Heart left ventricle (tissue), 16 donors: ENCODE measurements at regions not wholly inside any gene's neighbourhood (a gene's known extent, or its start where the extent isn't known, plus 50 kb on each side); places are given as distances from the start of the nearest gene placed in this dataset.

Source experiments
- ATAC-seq, 4 donors: fragments of 200-7000 bp; cut with Tn5 transposase; one replicate each; pipeline ENCODE4 v1.9.1; 2020 to 2022; ENCODE audit warnings: moderate library complexity in 4 of 4, mild to moderate bottlenecking in 3 of 4, moderate number of reproducible peaks in 1 of 4
- DNase-seq, 5 donors: peaks; one replicate each; pipeline ENCODE4 v3.0.0-alpha.2; 2020
- H3K27ac ChIP-seq, 12 donors: fragments of 200-600 bp; sonication (generic) in 4 of 12; one replicate each; pipeline versions ENCODE4 v1.5.0 to v1.8.0; 2016 to 2022; ENCODE audit warnings: mild to moderate bottlenecking in 2 of 12
- H3K27me3 ChIP-seq, 9 donors: fragments of 200-600 bp; sonication (generic) in 2 of 9; one replicate each; pipeline versions ENCODE4 v1.5.1 to v1.8.0; 2016 to 2022; ENCODE audit warnings: mild to moderate bottlenecking in 3 of 9
- H3K36me3 ChIP-seq, 9 donors: fragments of 200-600 bp; sonication (generic) in 2 of 9; one replicate each; pipeline versions ENCODE4 v1.5.0 to v1.8.0; 2018 to 2022; ENCODE audit warnings: mild to moderate bottlenecking in 2 of 9
- H3K4me1 ChIP-seq, 12 donors: fragments of 200-600 bp; sonication (generic) in 4 of 12; one replicate each; pipeline versions ENCODE4 v1.5.0 to v1.8.0; 2016 to 2022; ENCODE audit warnings: mild to moderate bottlenecking in 3 of 12
- H3K4me3 ChIP-seq, 12 donors: fragments of 200-600 bp; sonication (generic) in 4 of 12; one replicate each; pipeline versions ENCODE4 v1.5.0 to v1.8.0; 2017 to 2022; ENCODE audit warnings: mild to moderate bottlenecking in 9 of 12, moderate library complexity in 4 of 12
- H3K9me3 ChIP-seq, 12 donors: fragments of 200-600 bp; sonication (generic) in 4 of 12; one replicate each; pipeline versions ENCODE4 v1.5.0 to v1.8.0; 2016 to 2022; ENCODE audit warnings: mild to moderate bottlenecking in 1 of 12
- POLR2A ChIP-seq, 2 donors: fragments of 450-650 bp; IDR thresholded peaks; one replicate each; pipeline ENCODE4 v1.6.1; 2017; ENCODE audit warnings: antibody characterized with exemption in 2 of 2, mild to moderate bottlenecking in 2 of 2, moderate library complexity in 2 of 2
- WGBS, 4 donors: extraction: QIAGEN DNeasy Blood & Tissue Kit in 2 of 4; methylation state at CpG; one replicate each; pipeline versions ENCODE4 v1.1.5 to v1.1.7; 2013 to 2018; 5-methylcytosine and 5-hydroxymethylcytosine counted together
- intact Hi-C, 10 donors: fragments of 100-400 bp; cut with DNase I; formaldehyde crosslinking; loops; one replicate each; pipeline versions ENCODE4 v1.11.1 to v1.14.2; 2022
- TF ChIP-seq, protein P1 (sequence below), 12 donors: fragments of 200-600 bp; sonication (generic) in 4 of 12; IDR thresholded peaks; one replicate each; pipeline versions ENCODE4 v1.5.0 to v1.8.0; 2018 to 2022; ENCODE audit warnings: antibody characterized with exemption in 12 of 12, mild to moderate bottlenecking in 5 of 12
- donor health status: ischemic (EF 13 %, LVEDD 7.1; RV severe dilation, severe dysfunction).
- donor health status: healthy with polysubstance abuse.
- donor health status: DM: no; HTN: yes; CAD: no.
- donor health status: DM: no; HTN: no; CAD: no.
- donor health status: ischemic (EF 25% LVEDD 6.9; RV normal size, moderate dysfunction).
- donor health status: ischemic (EF 25% LVEDD 5.7; RV mildly dilated, moderate dysfunction).
- donor health status: healthy.
- donor health status: DM: yes; HTN: yes; CAD: no.
- donor health status: ischemic (EF 35%, LVEDD 5.7; RV mildly dilated, moderate dysfunction).
- donor health status: nonischemic (EF 11% LVEDD 7.7; RV severe dilation, severe dysfunction).
- donor health status: DM: yes; HTN: yes; CAD: no.
- donor health status: PGD.
- donor health status: ischemic (EF 29% LVEDD 5.4; RV normal size, mild dysfunction).
- donor health status: nonischemic (EF 23%, LVEDD 6.1; RV moderate dilation, normal function).

DNA sequence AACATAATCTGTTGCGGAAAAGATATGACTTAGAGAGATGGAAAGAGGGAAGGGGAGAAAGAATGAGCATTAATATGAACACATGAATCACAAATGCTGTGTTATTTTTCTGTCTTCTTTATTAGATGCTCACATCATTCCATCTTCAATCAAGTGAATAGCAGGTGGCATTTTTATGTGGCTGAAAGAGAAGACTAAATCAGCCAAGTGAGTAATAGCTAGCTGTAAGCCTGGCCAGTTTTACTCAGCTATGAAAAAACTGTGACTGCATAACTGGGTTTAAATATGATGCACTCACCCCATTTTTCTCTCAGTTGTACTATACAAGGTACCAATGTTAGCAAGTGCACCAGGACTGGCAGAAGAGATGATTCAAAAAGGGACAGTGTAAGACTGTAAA, 571.1 kb downstream of the JRKL start:
- no peak for ATAC-seq
- Histone ChIP-seq H3K27me3 (no peaks in the 10 kb centered on the region), H3K27ac (no peak overlapping the region), H3K36me3 (no peaks in the 10 kb centered on the region), H3K9me3 (no peaks in the 10 kb centered on the region), H3K4me1 (no peaks in the 10 kb centered on the region), H3K4me3 (no peak overlapping the region)
- intact Hi-C loops: no loop called here
- no peak for TF ChIP-seq POLR2A (IDR thresholded peaks at IDR 0.05)
- TF ChIP-seq, protein P1, sequence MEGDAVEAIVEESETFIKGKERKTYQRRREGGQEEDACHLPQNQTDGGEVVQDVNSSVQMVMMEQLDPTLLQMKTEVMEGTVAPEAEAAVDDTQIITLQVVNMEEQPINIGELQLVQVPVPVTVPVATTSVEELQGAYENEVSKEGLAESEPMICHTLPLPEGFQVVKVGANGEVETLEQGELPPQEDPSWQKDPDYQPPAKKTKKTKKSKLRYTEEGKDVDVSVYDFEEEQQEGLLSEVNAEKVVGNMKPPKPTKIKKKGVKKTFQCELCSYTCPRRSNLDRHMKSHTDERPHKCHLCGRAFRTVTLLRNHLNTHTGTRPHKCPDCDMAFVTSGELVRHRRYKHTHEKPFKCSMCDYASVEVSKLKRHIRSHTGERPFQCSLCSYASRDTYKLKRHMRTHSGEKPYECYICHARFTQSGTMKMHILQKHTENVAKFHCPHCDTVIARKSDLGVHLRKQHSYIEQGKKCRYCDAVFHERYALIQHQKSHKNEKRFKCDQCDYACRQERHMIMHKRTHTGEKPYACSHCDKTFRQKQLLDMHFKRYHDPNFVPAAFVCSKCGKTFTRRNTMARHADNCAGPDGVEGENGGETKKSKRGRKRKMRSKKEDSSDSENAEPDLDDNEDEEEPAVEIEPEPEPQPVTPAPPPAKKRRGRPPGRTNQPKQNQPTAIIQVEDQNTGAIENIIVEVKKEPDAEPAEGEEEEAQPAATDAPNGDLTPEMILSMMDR (IDR thresholded peaks at IDR 0.05): no peak
- no peak for DNase-seq
- 94 to 98% (median 96%) methylated on average over 1 of the region's 1 CpG for WGBS, 4 donors

DNA sequence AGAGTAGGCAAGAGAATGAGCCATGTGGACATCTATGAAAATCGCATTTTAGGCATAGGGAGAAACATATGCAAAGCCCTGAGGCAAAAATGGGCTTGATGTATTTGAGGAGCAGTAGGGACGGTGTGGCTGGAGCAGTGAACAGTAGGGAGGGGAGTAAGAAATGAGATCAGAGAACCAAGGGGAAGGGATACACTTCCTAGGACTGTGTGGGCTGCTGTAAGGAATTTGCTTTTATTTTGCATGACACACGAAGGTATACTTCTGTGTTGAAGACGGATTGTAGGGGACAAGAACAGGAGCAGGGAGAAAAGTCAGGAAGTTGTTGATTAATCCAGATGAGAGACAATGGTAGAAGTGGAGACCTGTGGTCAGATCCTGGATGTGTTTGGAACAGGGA, 572.1 kb downstream of the JRKL start:
- Histone ChIP-seq H3K36me3 (no peaks in the 10 kb centered on the region), H3K4me1 (no peaks in the 10 kb centered on the region), H3K27ac (no peak overlapping the region), H3K27me3 (no peaks in the 10 kb centered on the region), H3K9me3 (no peaks in the 10 kb centered on the region), H3K4me3 (no peak overlapping the region)
- no peak for TF ChIP-seq POLR2A (IDR thresholded peaks at IDR 0.05)
- TF ChIP-seq, protein P1 (IDR thresholded peaks at IDR 0.05): no peak
- 69 to 78% (median 77%) methylated on average over 4 of the region's 4 CpGs for WGBS, 4 donors
- DNase-seq: no peak
- no peak for ATAC-seq
- intact Hi-C loops: no loop called here

DNA sequence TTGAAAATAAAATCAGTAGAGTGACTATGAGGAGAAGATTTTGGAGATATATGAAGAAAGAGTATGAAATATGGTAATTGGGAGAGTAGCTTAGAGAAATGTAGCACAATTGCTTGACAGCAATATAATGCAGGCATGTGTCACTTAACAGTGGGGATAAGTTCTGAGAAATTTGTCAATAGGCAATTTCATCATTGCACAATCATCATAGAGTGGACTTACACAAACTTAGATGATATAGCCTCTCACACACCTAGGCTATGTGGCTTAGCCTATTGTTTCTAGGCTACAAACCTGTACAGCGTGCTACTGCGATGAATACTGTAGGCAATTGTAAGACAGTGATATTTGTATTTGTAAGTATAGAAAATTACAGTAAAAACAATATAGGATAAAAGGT, 573.6 kb downstream of the JRKL start:
- Histone ChIP-seq H3K36me3 (no peaks in the 10 kb centered on the region), H3K27ac (no peak overlapping the region), H3K27me3 (no peaks in the 10 kb centered on the region), H3K9me3 (no peaks in the 10 kb centered on the region), H3K4me1 (no peaks in the 10 kb centered on the region), H3K4me3 (no peak overlapping the region)
- no peak for ATAC-seq
- intact Hi-C loops: no loop called here
- 87 to 99% (median 96%) methylated on average over 2 of the region's 2 CpGs for WGBS, 4 donors
- no peak for DNase-seq
- TF ChIP-seq POLR2A (IDR thresholded peaks at IDR 0.05): no peak
- TF ChIP-seq, protein P1 (IDR thresholded peaks at IDR 0.05): no peak

DNA sequence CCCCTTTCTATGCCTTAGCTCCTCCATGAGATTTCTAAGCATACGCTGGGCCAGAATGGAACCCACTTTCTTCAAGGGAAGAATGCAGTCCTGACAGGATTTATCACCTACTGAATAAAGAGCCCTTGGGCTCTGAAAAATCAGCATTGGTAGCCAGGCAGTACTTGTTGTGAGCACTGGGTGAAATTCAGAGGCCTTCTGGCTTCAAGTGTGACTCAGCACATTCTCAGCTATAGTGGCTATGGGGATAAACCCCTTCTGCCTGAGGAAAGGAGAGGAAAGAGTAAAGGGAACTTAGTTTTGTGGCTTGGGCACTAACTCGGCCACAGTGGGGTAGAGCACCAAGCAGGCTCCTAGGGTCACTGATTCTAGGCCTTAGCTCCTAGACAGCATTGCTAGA, 574.8 kb downstream of the JRKL start:
- Histone ChIP-seq H3K4me1 (no peaks in the 10 kb centered on the region), H3K36me3 (no peaks in the 10 kb centered on the region), H3K9me3 (no peaks in the 10 kb centered on the region), H3K27me3 (no peaks in the 10 kb centered on the region), H3K4me3 (no peak overlapping the region), H3K27ac (no peak overlapping the region)
- intact Hi-C loops: no loop called here
- ATAC-seq: no peak
- DNase-seq: no peak
- TF ChIP-seq POLR2A (IDR thresholded peaks at IDR 0.05): no peak
- TF ChIP-seq, protein P1 (IDR thresholded peaks at IDR 0.05): no peak
- 79 to 95% (median 83%) methylated on average over 2 of the region's 2 CpGs for WGBS, 4 donors
